B cell (primary cell): ENCODE measurements at regions not wholly inside any gene's neighbourhood (a gene's known extent, or its start where the extent isn't known, plus 50 kb on each side); places are given as distances from the start of the nearest gene placed in this dataset.

Experiments used
- ATAC-seq: fragments of 200-7000 bp; cut with Tn5 transposase; one replicate; pipeline ENCODE4 v1.10.0; 2021; ENCODE audit warnings: low read depth, mild to moderate bottlenecking, moderate number of reproducible peaks, moderate library complexity
- CTCF ChIA-PET: fragments of 350-600 bp; sonication (Branson Sonifier 250); formaldehyde crosslinking; loops from one replicate; lab custom pipeline; 2021; ENCODE audit warnings: antibody characterized with exemption, inconsistent platforms; lab: Charles Lee
- POLR2A ChIA-PET: fragments of 350-600 bp; sonication (Branson Sonifier 250); formaldehyde crosslinking; loops from one replicate; lab custom pipeline; 2021; ENCODE audit warnings: antibody characterized with exemption; lab: Charles Lee
- DNase-seq: peaks from one replicate; pipeline ENCODE4 v3.0.0; 2013
- H2AFZ ChIP-seq: 2 replicates; pipeline ENCODE4 v1.6.1; 2012; ENCODE audit warnings: mild to moderate bottlenecking, low read depth, low read length; ENCODE audit not compliant: insufficient read depth, poor library complexity, severe bottlenecking
- H3K27ac ChIP-seq, 2 donors: 1 replicate in 1 of 2; 2 replicates in 1 of 2; pipeline ENCODE4 v1.5.1; 2012 to 2013; ENCODE audit warnings: low read length in 2 of 2, mild to moderate bottlenecking in 2 of 2, moderate library complexity in 1 of 2
- H3K27me3 ChIP-seq, 4 experiments: fragments of 200-600 bp in 1 of 4; sonication (generic) in 1 of 4; replicated peaks in 1 of 4; 1 replicate in 2 of 4; 2 replicates in 2 of 4; pipeline versions ENCODE4 v1.6.1 to v1.7.0; 2013 to 2016; ENCODE audit warnings: low read length in 3 of 4, mild to moderate bottlenecking in 2 of 4, mixed read lengths in 1 of 4, moderate library complexity in 1 of 4; ENCODE audit not compliant: insufficient read depth in 4 of 4, control insufficient read depth in 3 of 4; ENCODE audit errors: control extremely low read depth in 1 of 4
- H3K36me3 ChIP-seq, 2 experiments: replicated peaks in 1 of 2; 1 replicate in 1 of 2; 2 replicates in 1 of 2; pipeline versions ENCODE4 v1.6.1 to v1.7.1; 2013; ENCODE audit warnings: low read length in 1 of 2; ENCODE audit not compliant: insufficient read depth in 2 of 2, control insufficient read depth in 1 of 2; ENCODE audit errors: control extremely low read depth in 1 of 2, extremely low read depth in 1 of 2
- H3K4me1 ChIP-seq, 2 donors: fragments of 200-600 bp in 1 of 2; sonication (generic) in 1 of 2; 1 replicate in 1 of 2; 2 replicates in 1 of 2; pipeline versions ENCODE4 v1.5.1 to v1.6.1; 2013 to 2017; ENCODE audit warnings: low read length in 2 of 2; ENCODE audit not compliant: control insufficient read depth in 2 of 2, insufficient read depth in 2 of 2
- H3K4me2 ChIP-seq: replicated peaks from 2 replicates; pipeline ENCODE3; 2012; ENCODE audit warnings: mild to moderate bottlenecking, low read depth, low read length; ENCODE audit not compliant: poor library complexity, severe bottlenecking
- H3K4me3 ChIP-seq, 5 experiments: fragments of 200-600 bp in 1 of 5; sonication (generic) in 1 of 5; 1 replicate in 3 of 5; 2 replicates in 2 of 5; pipeline versions ENCODE4 v1.5.1 to v1.7.0; 2011 to 2016; ENCODE audit warnings: low read length in 4 of 5, mild to moderate bottlenecking in 4 of 5, low read depth in 2 of 5, control low read depth in 1 of 5, moderate library complexity in 1 of 5; ENCODE audit not compliant: insufficient read depth in 1 of 5; ENCODE audit errors: control extremely low read depth in 1 of 5, extremely low read depth in 1 of 5
- H3K79me2 ChIP-seq: fragments of 200-600 bp; sonication (generic); one replicate; pipeline ENCODE4 v1.6.0; 2016; ENCODE audit warnings: low read length; ENCODE audit not compliant: control insufficient read depth, insufficient read depth
- H3K9ac ChIP-seq: fragments of 200-600 bp; sonication (generic); 2 replicates; pipeline ENCODE4 v1.6.1; 2017; ENCODE audit warnings: mild to moderate bottlenecking, low read length, moderate library complexity
- H3K9me3 ChIP-seq, 3 donors: one replicate each; pipeline versions ENCODE4 v1.6.1 to v1.7.1; 2013; ENCODE audit warnings: low read length in 2 of 3; ENCODE audit not compliant: control insufficient read depth in 2 of 3, insufficient read depth in 1 of 3; ENCODE audit errors: control extremely low read depth in 1 of 3
- H4K20me1 ChIP-seq: 2 replicates; pipeline ENCODE4 v1.6.0; 2012; ENCODE audit warnings: mild to moderate bottlenecking, low read length; ENCODE audit not compliant: insufficient read depth, control insufficient read depth, poor library complexity, severe bottlenecking
- H3K27ac Mint-ChIP-seq: one replicate; pipeline ENCODE4 v1.8.0; 2021; ENCODE audit warnings: mixed read lengths
- H3K27me3 Mint-ChIP-seq: one replicate; pipeline ENCODE4 v1.8.0; 2021; ENCODE audit warnings: mixed read lengths
- H3K4me1 Mint-ChIP-seq: one replicate; pipeline ENCODE4 v1.8.0; 2021; ENCODE audit warnings: mixed read lengths
- H3K4me3 Mint-ChIP-seq: one replicate; pipeline ENCODE4 v1.8.0; 2021; ENCODE audit warnings: mixed read lengths
- H3K9me3 Mint-ChIP-seq: one replicate; pipeline ENCODE4 v1.8.0; 2022; ENCODE audit warnings: mixed read lengths; ENCODE audit not compliant: insufficient read depth
- CTCF ChIP-seq: fragments of 200-600 bp; IDR thresholded peaks from one replicate; pipeline ENCODE4 v1.8.0; 2022; ENCODE audit warnings: antibody characterized with exemption, mild to moderate bottlenecking
- EZH2 ChIP-seq: IDR thresholded peaks from 2 replicates; pipeline ENCODE4 v1.6.1; 2012; ENCODE audit warnings: borderline replicate concordance, low read depth, mild to moderate bottlenecking, moderate library complexity, low read length; ENCODE audit not compliant: insufficient read depth, poor library complexity, severe bottlenecking
- WGBS: methylation state at CpG from one replicate; pipeline ENCODE4 v1.1.5; 2013; ENCODE audit warnings: missing lambda C conversion rate; ENCODE audit not compliant: insufficient coverage; 5-methylcytosine and 5-hydroxymethylcytosine counted together
- intact Hi-C: fragments of 100-400 bp; cut with micrococcal nuclease; formaldehyde crosslinking; loops from one replicate; pipeline ENCODE4 v1.10.0; 2022

GRCh38 chr13:94780421-94780820 lies 68.1 kb upstream of the SOX21 start:
- no peak for DNase-seq
- no peak overlapping the region for H2AFZ ChIP-seq
- H3K27ac ChIP-seq = no peak overlapping the region
- TF ChIP-seq EZH2 (no peak), CTCF (no peak)
- no peaks in the 10 kb centered on the region for H4K20me1 ChIP-seq
- Mint-ChIP-seq H3K27ac (no peak overlapping the region), H3K4me3 (no peak overlapping the region), H3K4me1 (no peaks in the 10 kb centered on the region), H3K9me3 (peaks cover 1% of the 10 kb centered on the region), H3K27me3 (no peaks in the 10 kb centered on the region)
- POLR2A ChIA-PET = no interaction called here
- H3K79me2 ChIP-seq = no peaks in the 10 kb centered on the region
- no peaks in the 10 kb centered on the region for H3K4me1 ChIP-seq
- intact Hi-C loops = no loop called here
- peaks cover 0 to 5% (median 0%) of the 10 kb centered on the region in 3 donors for H3K9me3 ChIP-seq
- H3K9ac ChIP-seq = no peak overlapping the region
- no peak overlapping the region for H3K4me2 ChIP-seq
- CTCF ChIA-PET = no interaction called here
- H3K27me3 ChIP-seq = no peaks in the 10 kb centered on the region
- WGBS = 85% methylated on average over 4 of the region's 4 CpGs
- H3K4me3 ChIP-seq = no peak overlapping the region
- no peak for ATAC-seq
- no peaks in the 10 kb centered on the region for H3K36me3 ChIP-seq

GRCh38 chr13:94778986-94779385 lies 66.6 kb upstream of the SOX21 start:
- POLR2A ChIA-PET = no interaction called here
- H3K4me1 ChIP-seq = no peaks in the 10 kb centered on the region

More at GRCh38 chr13:94778986-94779385, 66.6 kb upstream of the SOX21 start:
- Histone ChIP-seq H3K4me3 (no peak overlapping the region), H2AFZ (no peak overlapping the region), H3K4me2 (no peak overlapping the region), H3K9ac (no peak overlapping the region), H3K27ac (no peak overlapping the region), H3K27me3 (no peaks in the 10 kb centered on the region), H3K9me3 (peaks cover 0 to 5% (median 0%) of the 10 kb centered on the region in 3 donors), H3K36me3 (no peaks in the 10 kb centered on the region), H3K79me2 (no peaks in the 10 kb centered on the region), H4K20me1 (no peaks in the 10 kb centered on the region)
- no peak for TF ChIP-seq EZH2
- no peak for TF ChIP-seq CTCF
- CTCF ChIA-PET = no interaction called here
- H3K4me3 Mint-ChIP-seq = no peak overlapping the region
- DNase-seq (no peak), ATAC-seq (no peak)
- no peaks in the 10 kb centered on the region for H3K27me3 Mint-ChIP-seq
- no peaks in the 10 kb centered on the region for H3K4me1 Mint-ChIP-seq
- peaks cover 1% of the 10 kb centered on the region for H3K9me3 Mint-ChIP-seq
- intact Hi-C loops = no loop called here
- WGBS = 70% methylated on average over 1 of the region's 5 CpGs
- H3K27ac Mint-ChIP-seq = no peak overlapping the region
